ENCODE measurements at regions not wholly inside any gene's neighbourhood (a gene's known extent, or its start where the extent isn't known, plus 50 kb on each side); places are given as distances from the start of the nearest gene placed in this dataset.

- TF ChIP-seq, protein P1, sequence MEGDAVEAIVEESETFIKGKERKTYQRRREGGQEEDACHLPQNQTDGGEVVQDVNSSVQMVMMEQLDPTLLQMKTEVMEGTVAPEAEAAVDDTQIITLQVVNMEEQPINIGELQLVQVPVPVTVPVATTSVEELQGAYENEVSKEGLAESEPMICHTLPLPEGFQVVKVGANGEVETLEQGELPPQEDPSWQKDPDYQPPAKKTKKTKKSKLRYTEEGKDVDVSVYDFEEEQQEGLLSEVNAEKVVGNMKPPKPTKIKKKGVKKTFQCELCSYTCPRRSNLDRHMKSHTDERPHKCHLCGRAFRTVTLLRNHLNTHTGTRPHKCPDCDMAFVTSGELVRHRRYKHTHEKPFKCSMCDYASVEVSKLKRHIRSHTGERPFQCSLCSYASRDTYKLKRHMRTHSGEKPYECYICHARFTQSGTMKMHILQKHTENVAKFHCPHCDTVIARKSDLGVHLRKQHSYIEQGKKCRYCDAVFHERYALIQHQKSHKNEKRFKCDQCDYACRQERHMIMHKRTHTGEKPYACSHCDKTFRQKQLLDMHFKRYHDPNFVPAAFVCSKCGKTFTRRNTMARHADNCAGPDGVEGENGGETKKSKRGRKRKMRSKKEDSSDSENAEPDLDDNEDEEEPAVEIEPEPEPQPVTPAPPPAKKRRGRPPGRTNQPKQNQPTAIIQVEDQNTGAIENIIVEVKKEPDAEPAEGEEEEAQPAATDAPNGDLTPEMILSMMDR (IDR thresholded peaks at IDR 0.05; ENCODE audit: poor library complexity, severe bottlenecking) = no peak
- no peak for TF ChIP-seq EZH2 (IDR thresholded peaks at IDR 0.05; ENCODE audit: borderline replicate concordance, insufficient read depth, low read length, poor library complexity, severe bottlenecking)
- no peak for TF ChIP-seq EP300 (conservative IDR thresholded peaks at IDR 0.05; ENCODE audit: poor library complexity, severe bottlenecking)
- TF ChIP-seq POLR2AphosphoS5 (IDR thresholded peaks at IDR 0.05) = no peak
- TF ChIP-seq MXI1 (conservative IDR thresholded peaks at IDR 0.05; ENCODE audit: poor library complexity, severe bottlenecking) = no peak
- no peak for TF ChIP-seq TAF1 (IDR thresholded peaks at IDR 0.05; ENCODE audit: low read depth)
- no peak for TF ChIP-seq RAD21 (conservative IDR thresholded peaks at IDR 0.05)
Observed at GRCh38 chr3:70374179-70374578, 61.7 kb upstream of the MDFIC2 start.

All from neural cell (in vitro differentiated cells).